ENCODE measurements at regions not wholly inside any gene's neighbourhood (a gene's known extent, or its start where the extent isn't known, plus 50 kb on each side); places are given as distances from the start of the nearest gene placed in this dataset.

DNA sequence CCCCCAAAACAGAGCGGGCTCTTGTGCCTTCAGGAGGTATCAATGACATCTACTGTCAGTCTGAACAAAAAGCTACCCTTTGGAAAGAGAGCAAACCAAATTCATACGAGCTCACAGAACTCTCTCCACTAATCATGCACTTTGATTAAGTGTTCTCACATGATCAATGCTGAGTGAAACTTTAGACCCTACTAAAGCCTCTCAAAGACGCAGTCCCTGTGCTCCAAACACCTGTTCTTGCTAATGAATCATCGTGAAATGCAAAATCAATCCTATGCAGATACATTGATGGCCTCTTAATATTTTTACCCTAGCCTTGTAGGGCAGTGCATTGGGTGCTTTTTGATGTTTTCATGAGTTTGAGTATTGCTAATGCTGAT lies 113.4 kb downstream of the ZBTB18 start:
- TF ChIP-seq, protein P1, sequence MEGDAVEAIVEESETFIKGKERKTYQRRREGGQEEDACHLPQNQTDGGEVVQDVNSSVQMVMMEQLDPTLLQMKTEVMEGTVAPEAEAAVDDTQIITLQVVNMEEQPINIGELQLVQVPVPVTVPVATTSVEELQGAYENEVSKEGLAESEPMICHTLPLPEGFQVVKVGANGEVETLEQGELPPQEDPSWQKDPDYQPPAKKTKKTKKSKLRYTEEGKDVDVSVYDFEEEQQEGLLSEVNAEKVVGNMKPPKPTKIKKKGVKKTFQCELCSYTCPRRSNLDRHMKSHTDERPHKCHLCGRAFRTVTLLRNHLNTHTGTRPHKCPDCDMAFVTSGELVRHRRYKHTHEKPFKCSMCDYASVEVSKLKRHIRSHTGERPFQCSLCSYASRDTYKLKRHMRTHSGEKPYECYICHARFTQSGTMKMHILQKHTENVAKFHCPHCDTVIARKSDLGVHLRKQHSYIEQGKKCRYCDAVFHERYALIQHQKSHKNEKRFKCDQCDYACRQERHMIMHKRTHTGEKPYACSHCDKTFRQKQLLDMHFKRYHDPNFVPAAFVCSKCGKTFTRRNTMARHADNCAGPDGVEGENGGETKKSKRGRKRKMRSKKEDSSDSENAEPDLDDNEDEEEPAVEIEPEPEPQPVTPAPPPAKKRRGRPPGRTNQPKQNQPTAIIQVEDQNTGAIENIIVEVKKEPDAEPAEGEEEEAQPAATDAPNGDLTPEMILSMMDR (conservative IDR thresholded peaks at IDR 0.05) = no peak
- no peak for TF ChIP-seq EZH2 (IDR thresholded peaks at IDR 0.05; ENCODE audit: low read depth)

Measured in PC-9 (cell line).